CD4-positive, alpha-beta T cell (primary cell): ENCODE measurements at regions not wholly inside any gene's neighbourhood (a gene's known extent, or its start where the extent isn't known, plus 50 kb on each side); places are given as distances from the start of the nearest gene placed in this dataset.

ENCODE experiments used
- ATAC-seq: fragments of 200-7000 bp; cut with Tn5 transposase; one replicate; pipeline ENCODE4 v1.10.0; 2022; ENCODE audit warnings: mild to moderate bottlenecking; ENCODE audit not compliant: poor library complexity
- CTCF ChIA-PET: fragments of 350-600 bp; sonication (Branson Sonifier 250); formaldehyde crosslinking; loops from one replicate; lab custom pipeline; 2021; ENCODE audit warnings: antibody characterized with exemption, inconsistent platforms; lab: Charles Lee
- POLR2A ChIA-PET: fragments of 350-600 bp; sonication (Branson Sonifier 250); formaldehyde crosslinking; loops from one replicate; lab custom pipeline; 2021; ENCODE audit warnings: antibody characterized with exemption, inconsistent platforms; lab: Charles Lee
- DNase-seq, 14 experiments: peaks; one replicate each; pipeline ENCODE4 v3.0.0-alpha.2; 2013 to 2020; ENCODE audit warnings: mixed read lengths in 2 of 14
- H3K27ac ChIP-seq, 2 donors: one replicate each; pipeline versions ENCODE4 v1.5.1 to v1.7.0; 2013; ENCODE audit warnings: low read length in 2 of 2, low read depth in 1 of 2, mild to moderate bottlenecking in 1 of 2
- H3K27me3 ChIP-seq, 2 experiments: 1 replicate in 1 of 2; 2 replicates in 1 of 2; pipeline versions ENCODE4 v1.6.1 to v1.7.0; 2013; ENCODE audit warnings: low read length in 2 of 2, control low read depth in 1 of 2, mild to moderate bottlenecking in 1 of 2, moderate library complexity in 1 of 2; ENCODE audit not compliant: insufficient read depth in 2 of 2, control insufficient read depth in 1 of 2
- H3K36me3 ChIP-seq: one replicate; pipeline ENCODE4 v1.6.1; 2013; ENCODE audit warnings: low read length, control low read depth; ENCODE audit not compliant: insufficient read depth
- H3K4me1 ChIP-seq: one replicate; pipeline ENCODE4 v1.6.1; 2013; ENCODE audit warnings: low read length, control low read depth; ENCODE audit not compliant: insufficient read depth
- H3K4me3 ChIP-seq: one replicate; pipeline ENCODE4 v1.5.1; 2013; ENCODE audit warnings: mild to moderate bottlenecking, low read length, moderate library complexity
- H3K9me3 ChIP-seq, 2 experiments: 1 replicate in 1 of 2; 2 replicates in 1 of 2; pipeline versions ENCODE4 v1.6.1 to v1.7.0; 2013; ENCODE audit warnings: low read length in 2 of 2, mild to moderate bottlenecking in 2 of 2, control low read depth in 1 of 2, moderate library complexity in 1 of 2; ENCODE audit not compliant: control insufficient read depth in 1 of 2, insufficient read depth in 1 of 2
- H3K27ac Mint-ChIP-seq: one replicate; pipeline ENCODE4 v1.8.0; 2020; ENCODE audit warnings: mixed read lengths
- H3K27me3 Mint-ChIP-seq: one replicate; pipeline ENCODE4 v1.8.0; 2021; ENCODE audit warnings: mixed read lengths
- H3K36me3 Mint-ChIP-seq: one replicate; pipeline ENCODE4 v1.8.0; 2021; ENCODE audit warnings: low read depth, mixed read lengths
- H3K4me1 Mint-ChIP-seq: one replicate; pipeline ENCODE4 v1.8.0; 2021; ENCODE audit warnings: low read depth, mixed read lengths
- H3K4me3 Mint-ChIP-seq: one replicate; pipeline ENCODE4 v1.8.0; 2020; ENCODE audit warnings: mild to moderate bottlenecking, mixed read lengths
- H3K9me3 Mint-ChIP-seq: one replicate; pipeline ENCODE4 v1.8.0; 2020; ENCODE audit warnings: mixed read lengths
- CTCF ChIP-seq: fragments of 200-600 bp; IDR thresholded peaks from one replicate; pipeline ENCODE4 v1.8.0; 2022; ENCODE audit warnings: antibody characterized with exemption, mild to moderate bottlenecking
- intact Hi-C, 2 experiments: fragments of 100-400 bp; cut with DNase I in 1 of 2; cut with micrococcal nuclease in 1 of 2; formaldehyde crosslinking; loops; one replicate each; pipeline versions ENCODE4 v1.15.1 to v1.9.0; 2023 to 2025; cut with DNase I, micrococcal nuclease

- no peak overlapping the region for H3K27ac Mint-ChIP-seq
- H3K4me1 Mint-ChIP-seq = no peaks in the 10 kb centered on the region
- CTCF ChIA-PET = no interaction called here
- Histone ChIP-seq H3K4me3 (no peak overlapping the region), H3K27ac (no peak overlapping the region), H3K36me3 (no peaks in the 10 kb centered on the region), H3K27me3 (no peaks in the 10 kb centered on the region), H3K4me1 (no peaks in the 10 kb centered on the region), H3K9me3 (peaks cover 0 to 4% of the 10 kb centered on the region in 2 experiments)
- DNase-seq = no peak
- POLR2A ChIA-PET = no interaction called here
- no peak overlapping the region for H3K4me3 Mint-ChIP-seq
- peaks cover 21% of the 10 kb centered on the region for H3K9me3 Mint-ChIP-seq
- ATAC-seq = no peak
- TF ChIP-seq CTCF = no peak
- H3K27me3 Mint-ChIP-seq = no peaks in the 10 kb centered on the region
- no peaks in the 10 kb centered on the region for H3K36me3 Mint-ChIP-seq
- intact Hi-C loops = no loop called here
Measured at GRCh38 chr2:13652531-13653313, 936.0 kb downstream of the TRIB2 start.

GRCh38 chr2:13654416-13654815, 937.7 kb downstream of the TRIB2 start:
- ATAC-seq (no peak), DNase-seq (no peak)
- Histone ChIP-seq H3K9me3 (peaks cover 0 to 4% of the 10 kb centered on the region in 2 experiments), H3K27me3 (no peaks in the 10 kb centered on the region), H3K4me3 (no peak overlapping the region), H3K27ac (no peak overlapping the region), H3K4me1 (no peaks in the 10 kb centered on the region), H3K36me3 (no peaks in the 10 kb centered on the region)
- POLR2A ChIA-PET = no interaction called here
- CTCF ChIA-PET = no interaction called here
- no peak overlapping the region for H3K27ac Mint-ChIP-seq
- TF ChIP-seq CTCF = no peak
- H3K27me3 Mint-ChIP-seq = no peaks in the 10 kb centered on the region
- H3K36me3 Mint-ChIP-seq = no peaks in the 10 kb centered on the region
- intact Hi-C loops = no loop called here
- no peaks in the 10 kb centered on the region for H3K4me1 Mint-ChIP-seq
- peaks cover 18% of the 10 kb centered on the region for H3K9me3 Mint-ChIP-seq
- no peak overlapping the region for H3K4me3 Mint-ChIP-seq

GRCh38 chr2:13660231-13660630, 943.5 kb downstream of the TRIB2 start:
- intact Hi-C loops = no loop called here
- no peak for DNase-seq

More at GRCh38 chr2:13660231-13660630, 943.5 kb downstream of the TRIB2 start:
- H3K27me3 ChIP-seq = no peaks in the 10 kb centered on the region
- H3K4me3 ChIP-seq = no peak overlapping the region
- POLR2A ChIA-PET = no interaction called here
- Mint-ChIP-seq H3K27ac (no peak overlapping the region), H3K27me3 (no peaks in the 10 kb centered on the region), H3K36me3 (no peaks in the 10 kb centered on the region), H3K4me3 (no peak overlapping the region), H3K4me1 (no peaks in the 10 kb centered on the region), H3K9me3 (peaks cover 2% of the 10 kb centered on the region)
- no peak overlapping the region for H3K27ac ChIP-seq
- no peaks in the 10 kb centered on the region for H3K36me3 ChIP-seq
- CTCF ChIA-PET = no interaction called here
- H3K9me3 ChIP-seq = no peaks in the 10 kb centered on the region
- H3K4me1 ChIP-seq = no peaks in the 10 kb centered on the region
- ATAC-seq = no peak
- no peak for TF ChIP-seq CTCF
